GM18909 (cell line): ENCODE measurements at regions not wholly inside any gene's neighbourhood (a gene's known extent, or its start where the extent isn't known, plus 50 kb on each side); places are given as distances from the start of the nearest gene placed in this dataset.

Experiments
- ATAC-seq: cut with Tn5 transposase; IDR thresholded peaks from one replicate; pipeline ENCODE4 v1.9.1; 2021; ENCODE audit warnings: mild to moderate bottlenecking; ENCODE audit not compliant: unreplicated experiment, poor library complexity

GRCh38 chr2:191738003-191738402 lies 60.1 kb downstream of the NABP1 start:
- ATAC-seq, result no peak

GRCh38 chr2:191738667-191739066 lies 60.7 kb downstream of the NABP1 start:
- no peak for ATAC-seq

DNA sequence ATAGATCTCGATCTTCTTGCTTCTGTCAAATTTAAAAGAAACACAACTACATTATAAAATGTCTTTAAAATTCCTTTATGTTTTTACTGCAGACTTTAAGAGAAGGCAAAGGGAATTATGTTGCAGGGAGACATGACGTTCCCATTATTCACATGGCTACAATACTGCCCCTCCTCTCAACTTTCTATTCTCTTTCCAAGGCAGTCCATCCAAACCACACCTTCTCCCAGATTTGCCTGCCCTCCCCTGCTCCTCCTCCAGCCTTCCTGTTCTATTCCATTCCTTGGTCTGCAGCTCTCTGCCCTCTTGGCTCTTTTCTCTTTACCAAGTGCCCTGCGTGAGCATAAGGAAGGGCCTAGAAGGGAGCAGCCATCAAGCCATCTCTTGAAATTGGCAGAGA lies 61.3 kb downstream of the NABP1 start:
- no peak for ATAC-seq

DNA sequence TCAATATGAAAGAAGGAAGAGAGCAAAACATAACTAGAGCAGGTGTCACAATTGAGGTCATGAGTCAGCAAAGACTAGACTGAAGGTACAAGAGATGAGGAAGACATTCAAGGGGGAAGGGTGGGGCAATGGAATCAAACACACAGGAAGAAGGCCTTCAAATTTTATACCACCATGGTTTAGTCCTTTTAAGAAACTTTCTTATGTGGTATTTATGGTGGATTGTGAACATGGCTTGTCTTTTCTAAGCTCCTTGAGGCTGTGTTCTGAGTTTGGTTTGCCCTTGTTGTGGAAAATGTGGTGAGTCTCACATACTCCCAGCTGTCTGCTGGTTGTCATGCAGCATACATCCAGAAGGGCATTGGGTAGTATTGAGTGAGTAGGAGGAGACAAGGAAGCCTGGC lies 62.1 kb downstream of the NABP1 start:
- ATAC-seq, result peak; percentile 98

DNA sequence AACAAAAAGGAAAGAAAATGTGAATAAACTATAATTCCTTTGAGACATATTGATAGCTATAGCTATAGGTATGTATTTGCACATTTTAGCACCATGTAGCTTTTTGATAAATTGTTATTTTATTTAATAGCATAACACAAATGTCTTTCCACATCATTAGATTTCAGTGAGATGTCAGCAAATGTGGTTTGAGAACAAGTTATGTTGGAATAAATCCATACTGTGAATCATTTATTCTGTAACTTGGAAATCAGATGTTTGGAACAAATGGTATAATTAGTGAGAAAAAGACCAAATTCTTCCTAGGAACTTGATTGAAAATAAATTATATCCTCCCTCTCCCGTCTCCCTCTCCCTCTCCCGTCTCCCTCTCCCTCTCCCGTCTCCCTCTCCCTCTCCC lies 62.8 kb downstream of the NABP1 start:
- no peak for ATAC-seq

DNA sequence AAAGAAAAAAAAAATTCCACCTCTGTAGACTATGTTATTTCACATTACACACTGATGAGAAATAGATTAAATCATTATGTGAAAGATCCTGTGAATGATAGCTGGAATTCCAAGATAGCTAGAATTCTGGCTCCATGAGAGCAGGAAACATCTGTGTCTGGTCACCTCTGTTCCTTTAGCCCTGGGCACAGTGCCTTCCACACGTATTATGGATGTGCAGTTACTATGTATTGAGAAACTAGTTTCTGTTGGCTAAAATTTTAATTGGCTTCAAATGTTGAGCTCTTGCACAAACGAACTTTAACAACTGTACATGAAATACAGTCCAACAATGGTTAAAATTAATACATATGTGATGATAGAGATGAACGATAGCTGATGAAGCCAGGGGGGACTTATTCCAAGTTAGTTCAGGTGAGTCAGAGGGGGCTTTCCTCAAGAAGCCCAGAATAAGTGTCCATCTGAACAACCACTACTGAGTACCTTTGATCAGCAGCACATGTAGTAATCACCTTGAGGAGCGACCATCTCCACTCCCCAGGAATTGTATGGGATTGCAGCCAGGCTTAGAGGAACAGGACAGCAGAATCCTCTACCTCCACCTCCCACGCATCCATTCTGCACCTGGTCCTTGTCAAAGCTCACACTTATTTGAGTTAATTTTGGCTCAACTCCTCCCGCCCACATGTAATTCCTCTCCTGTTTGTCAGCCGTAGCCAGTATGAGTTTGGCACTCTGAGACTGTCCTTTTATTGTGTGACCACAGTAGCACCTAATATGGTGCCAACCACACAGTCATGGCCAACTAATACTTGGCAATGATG lies 68.6 kb downstream of the NABP1 start:
- no peak for ATAC-seq

- no peak for ATAC-seq
These were observed 69.2 kb downstream of the NABP1 start for GRCh38 chr2:191747170-191747530.

- ATAC-seq, result peak; percentile 25
These were observed 70.1 kb downstream of the NABP1 start for GRCh38 chr2:191748059-191748461.

GRCh38 chr2:191748528-191749180 lies 70.7 kb downstream of the NABP1 start:
- ATAC-seq, result peak; percentile 62

DNA sequence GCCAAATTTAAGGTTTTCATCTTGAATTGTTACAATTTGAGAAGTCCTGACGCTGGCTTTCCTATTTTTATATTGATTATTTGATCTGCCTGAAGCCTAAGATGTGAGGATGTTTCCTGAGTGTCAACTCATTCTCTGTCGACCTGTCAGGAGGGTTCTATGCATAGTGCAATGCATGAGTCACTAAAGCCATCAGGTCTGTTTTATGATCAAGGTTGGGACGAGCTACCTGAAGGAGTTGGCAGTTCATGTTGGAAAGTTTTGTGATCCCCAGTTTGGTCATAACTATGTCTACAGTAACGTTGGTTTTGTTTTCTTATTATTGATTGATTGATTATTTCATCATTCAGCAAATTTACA lies 71.2 kb downstream of the NABP1 start:
- ATAC-seq, result peak; percentile 23

DNA sequence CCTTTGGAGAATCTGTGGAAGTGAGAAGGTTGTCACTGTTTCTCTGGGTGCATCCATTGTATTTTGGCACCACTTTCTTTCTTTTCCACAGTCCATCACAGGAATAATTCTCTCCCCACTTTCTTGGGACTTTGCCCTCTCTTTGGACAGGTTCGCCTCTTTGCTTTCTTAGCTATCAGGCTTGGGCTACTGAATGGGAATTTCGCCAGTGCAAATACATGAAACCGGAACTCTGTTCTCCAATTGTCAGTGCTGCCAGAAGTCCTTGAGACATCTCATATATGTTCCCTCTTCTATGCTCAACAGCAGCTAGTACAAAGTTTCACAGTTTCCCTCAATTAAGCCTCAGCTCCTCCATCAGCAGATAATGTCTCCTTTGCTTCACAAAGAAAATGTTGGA lies 76.2 kb downstream of the NABP1 start:
- ATAC-seq, result no peak

DNA sequence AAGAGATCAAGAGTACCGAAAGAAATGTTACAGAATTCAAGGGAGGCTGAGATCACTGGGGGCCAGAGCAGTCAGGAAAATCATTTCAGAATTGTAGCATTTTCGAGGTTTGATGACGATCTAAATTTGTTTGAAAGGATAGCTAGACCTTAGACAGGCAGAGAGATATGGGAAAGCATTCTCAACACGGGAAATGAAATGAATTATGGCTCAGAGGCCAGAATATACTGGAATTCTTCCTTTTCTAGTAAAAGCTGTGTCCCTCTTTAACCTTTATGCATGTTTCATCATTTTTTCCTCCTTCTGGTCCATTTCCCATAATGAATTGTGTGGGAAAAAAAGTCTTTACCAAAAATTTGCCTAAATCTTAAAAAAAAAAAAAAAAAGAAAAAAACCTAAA lies 78.8 kb downstream of the NABP1 start:
- ATAC-seq, result no peak

GRCh38 chr2:191757208-191757607 lies 79.3 kb downstream of the NABP1 start:
- ATAC-seq, result no peak

DNA sequence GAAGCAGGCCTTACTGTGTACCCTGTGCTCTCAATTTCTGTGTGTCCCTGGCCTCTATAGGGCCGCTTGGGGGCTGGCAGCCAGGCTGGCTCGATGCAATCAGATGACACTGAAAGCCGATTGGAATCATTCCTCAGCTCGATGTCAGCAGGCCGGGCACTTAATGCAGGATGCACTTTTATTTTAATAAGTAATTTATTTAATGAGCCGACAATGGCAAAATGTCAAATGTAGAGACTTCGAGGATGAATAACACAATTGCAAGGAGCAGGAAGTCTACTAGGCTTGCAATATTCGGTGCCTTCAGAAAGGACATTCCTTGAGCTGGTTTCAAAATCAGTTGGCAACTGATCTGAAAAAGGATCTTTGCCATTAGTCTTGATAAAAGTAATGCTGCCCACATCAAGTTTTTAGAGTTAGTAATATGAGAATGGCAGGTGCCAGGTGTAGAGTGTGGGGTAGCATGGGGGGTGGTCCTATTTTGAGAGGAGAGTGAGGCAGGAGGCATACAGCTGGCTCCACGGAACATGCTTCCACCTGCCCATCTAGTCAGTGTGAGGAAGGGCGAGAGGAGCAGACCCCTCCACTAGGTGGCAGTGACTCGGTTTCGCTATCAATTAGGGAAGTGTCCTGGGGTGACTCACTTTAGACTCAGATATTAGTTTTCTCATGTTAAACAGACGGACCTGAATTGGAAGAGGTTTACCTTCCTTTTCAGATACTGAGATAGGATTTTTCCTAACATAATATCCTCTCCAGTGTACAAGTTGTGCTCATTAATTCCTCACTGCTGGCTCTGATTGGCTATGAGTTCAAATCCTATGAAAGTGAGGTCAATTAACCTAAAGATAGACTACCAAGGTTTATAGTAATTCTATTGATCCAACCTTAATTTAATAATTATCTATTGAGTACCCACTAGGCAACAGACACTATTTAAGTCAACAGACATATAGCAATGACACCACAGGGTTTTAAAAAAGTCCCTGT lies 80.9 kb downstream of the NABP1 start:
- ATAC-seq, result peak; percentile 100

GRCh38 chr2:191759680-191760079 lies 81.7 kb downstream of the NABP1 start:
- ATAC-seq, result no peak

DNA sequence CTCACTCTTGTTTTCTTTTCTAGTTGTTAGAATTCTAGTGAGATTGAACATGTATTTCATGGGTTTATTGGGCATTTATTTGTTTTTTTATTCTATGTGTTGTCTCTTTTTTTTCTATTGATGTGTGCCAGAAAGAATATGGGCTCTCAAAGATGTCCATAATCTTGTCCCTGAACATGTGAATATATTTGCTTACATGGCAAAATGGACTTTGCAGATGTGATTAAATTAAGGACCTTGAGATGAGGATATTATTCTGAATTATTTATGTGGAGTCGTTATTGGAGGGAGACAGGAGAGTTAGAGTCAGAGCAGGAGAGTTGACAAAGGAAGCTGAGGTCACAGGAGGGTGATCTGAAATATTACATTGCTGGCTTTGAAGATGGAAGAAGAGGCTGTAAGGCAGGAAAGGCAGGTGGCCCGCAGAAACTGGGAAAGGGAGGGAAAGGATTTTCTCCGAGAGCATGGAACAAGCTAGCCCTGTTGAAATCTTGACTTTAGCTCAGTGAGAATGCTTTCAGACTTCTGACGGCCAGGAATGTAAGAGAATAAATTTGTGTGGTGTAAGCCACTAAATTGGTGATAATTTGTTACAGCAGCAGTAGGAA lies 82.8 kb downstream of the NABP1 start:
- ATAC-seq, result no peak

DNA sequence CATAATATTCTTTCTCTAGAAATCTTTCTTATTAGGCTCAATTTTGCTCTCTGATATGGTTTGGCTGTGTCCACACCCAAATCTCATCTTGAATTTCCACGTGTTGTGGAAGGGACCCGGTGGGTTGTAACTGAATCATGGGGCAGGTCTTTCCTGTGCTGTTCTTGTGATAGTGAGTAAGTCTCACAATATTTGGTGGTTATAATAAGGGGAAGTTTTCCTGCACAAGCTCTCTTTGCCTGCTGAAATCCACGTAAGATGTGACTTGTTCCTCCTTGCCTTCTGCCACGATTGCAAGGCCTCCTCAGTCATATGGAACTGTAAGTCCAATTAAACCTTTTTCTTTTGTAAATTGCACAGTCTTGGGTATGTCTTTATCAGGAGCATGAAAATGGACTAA lies 73.8 kb downstream of the CAVIN2 start:
- ATAC-seq, result no peak

- ATAC-seq, result no peak
These were observed 69.5 kb downstream of the CAVIN2 start for GRCh38 chr2:191777351-191777750.

DNA sequence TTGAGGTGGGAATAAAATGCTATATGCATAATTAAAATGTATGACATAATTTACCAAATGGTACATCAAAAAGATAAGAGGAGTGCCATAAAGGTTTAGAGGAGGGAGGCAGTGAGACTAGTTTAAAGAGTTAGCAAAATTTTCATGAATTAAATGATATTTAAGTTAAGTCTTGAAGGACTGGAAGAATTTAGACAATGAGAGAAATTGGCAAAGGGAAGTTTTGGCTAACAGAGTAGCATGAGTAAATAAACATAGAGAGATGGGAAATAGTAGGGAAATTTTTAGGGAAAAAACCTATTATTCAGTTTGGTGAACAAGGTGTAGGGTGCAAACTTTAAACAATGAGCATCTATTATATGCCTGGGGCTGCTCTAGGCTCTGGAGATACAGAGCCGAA lies 68.8 kb downstream of the CAVIN2 start:
- no peak for ATAC-seq

- no peak for ATAC-seq
These were observed 64.5 kb downstream of the CAVIN2 start for GRCh38 chr2:191782351-191782750.

- no peak for ATAC-seq
These were observed 63.5 kb downstream of the CAVIN2 start for GRCh38 chr2:191783416-191783815.
